A549 (cell line): ENCODE measurements at regions not wholly inside any gene's neighbourhood (a gene's known extent, or its start where the extent isn't known, plus 50 kb on each side); places are given as distances from the start of the nearest gene placed in this dataset.

Experiments
- ATAC-seq, 2 experiments: fragments of 200-7000 bp in 1 of 2; fragments of >200 bp in 1 of 2; cut with Nextera tagmentation in 1 of 2; cut with Tn5 transposase in 1 of 2; 3 replicates each; pipeline versions ENCODE4 v1.8.0 to v1.9.1; 2018 to 2020; ENCODE audit warnings: mild to moderate bottlenecking in 1 of 2, moderate library complexity in 1 of 2
- CTCF ChIA-PET: fragments of 300-600 bp; sonication (Branson Sonifier 250); formaldehyde crosslinking; extraction: SDS; loops from one replicate; lab custom pipeline; 2021; ENCODE audit warnings: antibody characterized with exemption, inconsistent platforms; lab: Yijun Ruan, JAX
- POLR2A ChIA-PET: fragments of 350-600 bp; formaldehyde crosslinking; extraction: SDS; loops from one replicate; lab custom pipeline; 2021; ENCODE audit warnings: antibody characterized with exemption, inconsistent platforms; lab: Yijun Ruan, JAX
- DNase-seq, 2 experiments: peaks; one replicate each; pipeline versions ENCODE4 v3.0.0 to v3.0.0-alpha.2; 2011 to 2016; ENCODE audit warnings: low read depth in 1 of 2, low spot score in 1 of 2
- FAIRE-seq: peaks from 2 replicates; lab custom pipeline; 2011; peaks lifted over from hg19 to GRCh38; lab: Jason Lieb, UNC
- H3K27ac ChIP-seq, 2 experiments: fragments of >200 bp; sonication (Bioruptor Twin); formaldehyde crosslinking; 3 replicates each; pipeline ENCODE4 v1.5.1; 2016 to 2017
- H3K4me1 ChIP-seq: fragments of >200 bp; sonication (Bioruptor Twin); formaldehyde crosslinking; 3 replicates; pipeline ENCODE4 v1.6.1; 2016
- H3K4me2 ChIP-seq: fragments of >200 bp; sonication (Bioruptor Twin); formaldehyde crosslinking; 3 replicates; pipeline ENCODE4 v1.6.1; 2016
- H3K4me3 ChIP-seq: fragments of >200 bp; sonication (Bioruptor Twin); formaldehyde crosslinking; 3 replicates; pipeline ENCODE4 v1.5.1; 2016
- H3K9me3 ChIP-seq: fragments of >200 bp; sonication (Bioruptor Twin); formaldehyde crosslinking; 3 replicates; pipeline ENCODE4 v1.6.1; 2016
- ATOH8 ChIP-seq: fragments of 250-450 bp; sonication (Bioruptor Pico); IDR thresholded peaks from 2 replicates; pipeline ENCODE4 v1.5.0; 2020; ENCODE audit warnings: low read depth, mild to moderate bottlenecking, moderate library complexity
- BCL3 ChIP-seq: fragments of >200 bp; sonication (Bioruptor Twin); formaldehyde crosslinking; IDR thresholded peaks from 3 replicates; pipeline ENCODE4 v1.6.1; 2016
- CBX2 ChIP-seq: fragments of 200-600 bp; sonication (generic); IDR thresholded peaks from 2 replicates; pipeline ENCODE4 v1.6.1; 2016; ENCODE audit warnings: low read depth, mild to moderate bottlenecking, borderline replicate concordance
- CEBPB ChIP-seq, 2 experiments: fragments of >200 bp in 1 of 2; sonication (Bioruptor Twin) in 1 of 2; formaldehyde crosslinking in 1 of 2; IDR thresholded peaks; 2 replicates each; pipeline ENCODE4 v1.6.1; 2012 to 2016
- CTCF ChIP-seq: fragments of >200 bp; sonication (Bioruptor Twin); formaldehyde crosslinking; IDR thresholded peaks from 3 replicates; pipeline ENCODE4 v1.5.1; 2016
- EHF ChIP-seq: fragments of 250-450 bp; sonication (Bioruptor Pico); IDR thresholded peaks from 2 replicates; pipeline ENCODE4 v1.5.0; 2020; ENCODE audit warnings: mild to moderate bottlenecking
- EHMT2 ChIP-seq: fragments of 200-600 bp; sonication (generic); IDR thresholded peaks from 2 replicates; pipeline ENCODE4 v1.6.1; 2016; ENCODE audit warnings: antibody characterized with exemption, low read depth, mild to moderate bottlenecking, moderate library complexity
- HES2 ChIP-seq: fragments of >200 bp; sonication (Bioruptor Twin); formaldehyde crosslinking; IDR thresholded peaks from 2 replicates; pipeline ENCODE4 v1.6.1; 2016
- MYC ChIP-seq: IDR thresholded peaks from 2 replicates; pipeline ENCODE4 v1.6.1; 2012; ENCODE audit warnings: mild to moderate bottlenecking, inconsistent platforms, low read length, improper control_type of control experiment, borderline replicate concordance
- PHF8 ChIP-seq: fragments of 200-600 bp; sonication (generic); IDR thresholded peaks from 2 replicates; pipeline ENCODE4 v1.6.1; 2016; ENCODE audit warnings: low read depth, mild to moderate bottlenecking, antibody characterized with exemption, moderate library complexity, borderline replicate concordance
- POLR2A ChIP-seq: IDR thresholded peaks from 2 replicates; pipeline ENCODE4 v1.6.1; 2012; ENCODE audit warnings: mild to moderate bottlenecking, low read length
- RARB ChIP-seq: fragments of 250-450 bp; sonication (Bioruptor Pico); IDR thresholded peaks from 2 replicates; pipeline ENCODE4 v1.8.0; 2021; ENCODE audit warnings: mild to moderate bottlenecking, moderate library complexity
- RNF2 ChIP-seq: fragments of 200-600 bp; sonication (generic); IDR thresholded peaks from 2 replicates; pipeline ENCODE4 v1.6.1; 2016; ENCODE audit warnings: low read depth, mild to moderate bottlenecking, antibody characterized with exemption, moderate library complexity, borderline replicate concordance
- SMC3 ChIP-seq: fragments of >200 bp; sonication (Bioruptor Twin); formaldehyde crosslinking; IDR thresholded peaks from 3 replicates; pipeline ENCODE4 v1.6.1; 2018; ENCODE audit warnings: inconsistent platforms
- TP53 ChIP-seq: fragments of 250-450 bp; sonication (Bioruptor Pico); IDR thresholded peaks from 2 replicates; pipeline ENCODE4 v1.5.0; 2021; ENCODE audit warnings: mild to moderate bottlenecking, moderate library complexity
- USF2 ChIP-seq: fragments of 450-650 bp; IDR thresholded peaks from 2 replicates; pipeline ENCODE4 v1.6.1; 2014; ENCODE audit warnings: antibody characterized with exemption
- ZC3H11A ChIP-seq: fragments of 450-650 bp; IDR thresholded peaks from 2 replicates; pipeline ENCODE4 v1.6.1; 2014; ENCODE audit warnings: antibody characterized with exemption, mild to moderate bottlenecking
- ZNF302 ChIP-seq: fragments of 250-450 bp; sonication (Bioruptor Pico); IDR thresholded peaks from 2 replicates; pipeline ENCODE4 v1.9.0; 2021; ENCODE audit warnings: inconsistent platforms, mild to moderate bottlenecking, moderate library complexity
- ZSCAN20 ChIP-seq: fragments of 250-450 bp; sonication (Bioruptor Pico); IDR thresholded peaks from 2 replicates; pipeline ENCODE4 v1.8.0; 2022; ENCODE audit warnings: mild to moderate bottlenecking, moderate library complexity
- WGBS: methylation state at CpG from one replicate; pipeline ENCODE4 v1.1.6; 2017; ENCODE audit errors: missing lambda C conversion rate; 5-methylcytosine and 5-hydroxymethylcytosine counted together

GRCh38 chr4:154142664-154143063, 348.9 kb downstream of the DCHS2 start:
- WGBS, result 32% methylated on average over 2 of the region's 2 CpGs
- H3K27ac ChIP-seq, result no peak overlapping the region
- no peak for DNase-seq
- CTCF ChIA-PET, result no interaction called here
- no peaks in the 10 kb centered on the region for H3K9me3 ChIP-seq
- no peak overlapping the region for H3K4me2 ChIP-seq
- no peak overlapping the region for H3K4me3 ChIP-seq
- POLR2A ChIA-PET, result interaction anchor here (0.6 kb wide), 1 partner anchor 347 kb away, joined by 3 read pairs; no protein-coding TSS in a partner anchor
- no peaks in the 10 kb centered on the region for H3K4me1 ChIP-seq
- TF ChIP-seq PHF8 (no peak), ZSCAN20 (CRISPR knock-in tag) (no peak), ZNF302 (no peak), ATOH8 (CRISPR knock-in tag) (no peak), MYC (no peak), RNF2 (no peak), CTCF (no peak)
- TF ChIP-seq, all 56 proteins: peak for 0
- no peak for ATAC-seq
- no peak for FAIRE-seq

- H3K27ac ChIP-seq, result no peak overlapping the region
- no peaks in the 10 kb centered on the region for H3K4me1 ChIP-seq
- WGBS, result 37% methylated on average over 3 of the region's 3 CpGs
- H3K4me3 ChIP-seq, result no peak overlapping the region
- ChIA-PET POLR2A (no interaction called here), CTCF (no interaction called here)
- H3K4me2 ChIP-seq, result no peak overlapping the region
- no peak for FAIRE-seq
- no peak for DNase-seq
- ATAC-seq, result no peak
- H3K9me3 ChIP-seq, result no peaks in the 10 kb centered on the region
- TF ChIP-seq CBX2 (no peak), CTCF (no peak), HES2 (no peak), TP53 (CRISPR knock-in tag) (no peak), BCL3 (no peak), EHMT2 (no peak), ZC3H11A (no peak), POLR2A (no peak), SMC3 (no peak)
These were observed 350.7 kb downstream of the DCHS2 start for GRCh38 chr4:154140869-154141268.

GRCh38 chr4:154137320-154137905, 348.5 kb upstream of the SFRP2 start:
- ChIA-PET POLR2A (no interaction called here), CTCF (no interaction called here)
- ATAC-seq (no peak), DNase-seq (no peak), FAIRE-seq (no peak)
- no peak overlapping the region for H3K27ac ChIP-seq
- 15% methylated on average over 2 of the region's 3 CpGs for WGBS
- H3K4me3 ChIP-seq, result no peak overlapping the region
- no peak for TF ChIP-seq USF2
- TF ChIP-seq EHF, result no peak
- TF ChIP-seq CEBPB (IDR thresholded peaks at IDR 0.05), result no peak
- no peak for TF ChIP-seq HES2
- TF ChIP-seq RARB (CRISPR knock-in tag), result no peak
- H3K9me3 ChIP-seq, result no peaks in the 10 kb centered on the region
- H3K4me1 ChIP-seq, result no peaks in the 10 kb centered on the region
- no peak overlapping the region for H3K4me2 ChIP-seq
